Common myeloid progenitor, CD34-positive (primary cell): ENCODE measurements at regions not wholly inside any gene's neighbourhood (a gene's known extent, or its start where the extent isn't known, plus 50 kb on each side); places are given as distances from the start of the nearest gene placed in this dataset.
"Not testable (repeated sequence)": the region's sequence is repeated elsewhere in the genome, so short reads cannot be mapped to it uniquely, and the experiment has no call there.

ENCODE experiments used
- CTCF ChIA-PET: fragments of 350-600 bp; sonication (Branson Sonifier 250); formaldehyde crosslinking; loops from one replicate; lab custom pipeline; 2021; ENCODE audit warnings: antibody characterized with exemption; lab: Charles Lee
- POLR2A ChIA-PET: fragments of 350-600 bp; sonication (Branson Sonifier 250); formaldehyde crosslinking; loops from one replicate; lab custom pipeline; 2021; ENCODE audit warnings: antibody characterized with exemption; lab: Charles Lee
- DNase-seq, 3 donors: peaks; one replicate each; pipeline versions ENCODE4 v3.0.0 to v3.0.0-alpha.2; 2013
- H3K27ac ChIP-seq, 2 experiments: 1 replicate in 1 of 2; 2 replicates in 1 of 2; pipeline ENCODE4 v1.7.0; 2013; ENCODE audit warnings: inconsistent platforms in 2 of 2, low read length in 2 of 2, mild to moderate bottlenecking in 2 of 2, low read depth in 1 of 2, moderate library complexity in 1 of 2; ENCODE audit not compliant: severe bottlenecking in 2 of 2, insufficient read depth in 1 of 2, poor library complexity in 1 of 2
- H3K27me3 ChIP-seq, 5 experiments: replicated peaks in 2 of 5; 1 replicate in 3 of 5; 2 replicates in 2 of 5; pipeline versions ENCODE4 v1.6.1 to v1.7.0; 2013; ENCODE audit warnings: low read length in 4 of 5, mild to moderate bottlenecking in 2 of 5, moderate library complexity in 2 of 5, inconsistent platforms in 1 of 5; ENCODE audit not compliant: insufficient read depth in 5 of 5, control insufficient read depth in 4 of 5
- H3K36me3 ChIP-seq, 4 experiments: 1 replicate in 2 of 4; 2 replicates in 2 of 4; pipeline versions ENCODE4 v1.6.1 to v1.7.0; 2013; ENCODE audit warnings: low read length in 3 of 4, control low read depth in 1 of 4, mild to moderate bottlenecking in 1 of 4; ENCODE audit not compliant: control insufficient read depth in 4 of 4, insufficient read depth in 4 of 4
- H3K4me1 ChIP-seq, 4 experiments: 1 replicate in 3 of 4; 2 replicates in 1 of 4; pipeline versions ENCODE4 v1.6.1 to v1.7.1; 2013; ENCODE audit warnings: low read length in 3 of 4, mild to moderate bottlenecking in 3 of 4, control low read depth in 1 of 4, inconsistent platforms in 1 of 4, moderate library complexity in 1 of 4; ENCODE audit not compliant: control insufficient read depth in 4 of 4, insufficient read depth in 4 of 4; ENCODE audit errors: control extremely low read depth in 1 of 4
- H3K4me3 ChIP-seq, 7 experiments: 1 replicate in 4 of 7; 2 replicates in 3 of 7; pipeline versions ENCODE4 v1.5.1 to v1.7.0; 2013; ENCODE audit warnings: mild to moderate bottlenecking in 7 of 7, low read length in 6 of 7, moderate library complexity in 6 of 7, inconsistent platforms in 2 of 7, low read depth in 2 of 7, control low read depth in 1 of 7; ENCODE audit not compliant: insufficient read depth in 4 of 7, control insufficient read depth in 1 of 7; ENCODE audit errors: extremely low read depth in 1 of 7
- H3K9me3 ChIP-seq, 5 experiments: 1 replicate in 4 of 5; 2 replicates in 1 of 5; pipeline versions ENCODE4 v1.6.1 to v1.7.1; 2013; ENCODE audit warnings: low read length in 4 of 5, mild to moderate bottlenecking in 2 of 5, inconsistent platforms in 1 of 5, low read depth in 1 of 5, moderate library complexity in 1 of 5; ENCODE audit not compliant: control insufficient read depth in 4 of 5, insufficient read depth in 2 of 5; ENCODE audit errors: control extremely low read depth in 1 of 5
- WGBS: methylation state at CpG from one replicate; pipeline ENCODE4 v1.1.5; 2013; ENCODE audit not compliant: insufficient coverage; 5-methylcytosine and 5-hydroxymethylcytosine counted together

DNA sequence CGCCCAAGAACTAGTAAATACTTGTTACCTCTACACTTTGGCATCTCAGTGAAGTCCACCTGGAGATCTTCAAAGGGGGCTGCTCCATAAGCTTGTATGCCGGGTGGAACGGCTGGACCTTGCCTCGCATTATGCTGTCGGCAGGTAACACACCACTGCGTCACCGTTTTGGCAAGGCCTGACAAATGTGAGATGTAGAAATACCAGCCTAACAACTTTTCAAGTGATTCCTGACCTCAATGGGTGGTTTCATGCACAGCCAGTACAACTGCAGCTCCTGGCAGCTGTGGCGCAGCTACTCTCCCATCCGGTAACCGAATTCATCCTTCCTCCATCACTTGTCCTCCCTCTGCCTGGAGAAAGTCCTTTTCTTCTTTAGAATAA is 127.7 kb upstream of the CCZ1B start:
- POLR2A ChIA-PET, H3K27ac ChIP-seq, H3K4me3 ChIP-seq: not testable (repeated sequence)

DNA sequence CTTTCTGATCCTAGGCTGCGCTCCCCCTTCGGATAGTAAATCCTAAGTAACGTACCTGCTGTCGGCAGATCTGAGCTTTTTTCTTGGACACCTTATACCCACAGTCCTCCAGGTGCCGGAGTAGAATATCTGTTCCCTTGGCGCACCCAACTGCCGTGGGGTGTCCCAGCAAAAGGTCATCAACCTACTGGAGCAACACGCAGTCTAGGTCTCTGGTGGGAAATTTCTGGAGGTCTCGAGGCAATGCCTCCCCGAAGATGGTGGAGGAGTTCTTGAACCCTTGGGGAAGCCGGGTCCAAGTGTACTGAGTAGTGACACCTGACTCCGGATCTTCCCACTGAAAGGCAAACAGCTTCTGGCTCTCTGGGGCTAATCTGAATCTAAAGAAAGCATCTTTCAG is 129.3 kb upstream of the CCZ1B start:
- H3K36me3 ChIP-seq, H3K9me3 ChIP-seq, H3K27ac ChIP-seq, H3K4me1 ChIP-seq, CTCF ChIA-PET, DNase-seq, H3K27me3 ChIP-seq, POLR2A ChIA-PET, H3K4me3 ChIP-seq: not testable (repeated sequence)
- WGBS, result 97% methylated on average over 12 of the region's 12 CpGs

More for the DNA sequence above, 127.7 kb upstream of the CCZ1B start:
- CTCF ChIA-PET, DNase-seq, H3K9me3 ChIP-seq, H3K36me3 ChIP-seq, H3K27me3 ChIP-seq, H3K4me1 ChIP-seq: not testable (repeated sequence)
- WGBS, result 79% methylated on average over 6 of the region's 10 CpGs

DNA sequence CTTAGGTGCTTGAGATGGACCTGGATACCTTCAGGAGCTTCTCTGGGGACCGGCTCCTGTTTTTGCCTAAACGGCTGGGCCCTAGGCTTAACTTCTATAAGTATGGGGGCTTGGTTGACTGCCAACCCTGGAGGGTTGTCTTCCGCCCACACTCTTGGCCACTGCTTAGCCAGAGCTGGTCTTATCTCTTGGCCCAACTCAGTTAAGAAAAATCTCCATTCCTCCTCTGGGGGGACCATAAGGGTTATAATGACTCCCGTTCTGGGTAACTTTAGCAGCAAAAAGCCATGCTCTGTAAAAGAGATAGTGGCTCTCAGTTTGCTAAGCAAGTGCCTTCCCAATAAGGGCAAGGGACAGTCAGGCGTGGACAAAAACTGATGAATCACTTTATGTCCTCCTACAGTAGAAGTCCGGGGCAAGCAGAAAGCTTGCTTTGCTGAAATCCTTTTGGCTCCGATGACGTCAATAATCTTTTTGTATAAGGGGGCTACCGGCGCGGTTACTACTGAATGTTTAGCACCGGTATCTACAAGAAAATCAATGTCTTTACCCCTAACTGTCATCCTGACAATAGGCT is 130.0 kb upstream of the CCZ1B start:
- CTCF ChIA-PET, H3K4me1 ChIP-seq, H3K4me3 ChIP-seq, H3K27ac ChIP-seq, H3K9me3 ChIP-seq, POLR2A ChIA-PET, H3K27me3 ChIP-seq, H3K36me3 ChIP-seq: not testable (repeated sequence)
- 93% methylated on average over 9 of the region's 12 CpGs for WGBS
- DNase-seq, result peak in 2 of 3 donors; percentile 0 to 17

DNA sequence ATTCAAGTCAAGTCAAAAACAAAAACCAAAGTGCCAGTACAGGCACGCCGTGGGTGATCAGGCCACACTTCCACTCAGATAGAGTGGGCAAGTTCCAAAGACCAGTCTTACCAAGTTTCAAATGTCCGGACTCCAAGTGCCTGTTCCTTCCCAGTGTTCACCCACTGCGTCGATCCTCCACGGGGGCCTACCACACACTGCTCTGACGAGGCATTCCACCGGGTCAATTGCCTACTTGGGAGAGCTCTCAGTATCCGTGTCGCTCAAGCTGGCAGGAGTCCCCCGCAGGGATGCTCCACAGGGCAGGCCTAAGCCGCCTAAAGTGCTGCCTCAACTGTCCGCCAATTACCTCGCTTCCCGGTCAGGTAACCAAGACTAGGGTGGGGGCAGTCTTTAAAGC is 132.3 kb upstream of the CCZ1B start:
- H3K27me3 ChIP-seq, result not testable (repeated sequence)

DNA sequence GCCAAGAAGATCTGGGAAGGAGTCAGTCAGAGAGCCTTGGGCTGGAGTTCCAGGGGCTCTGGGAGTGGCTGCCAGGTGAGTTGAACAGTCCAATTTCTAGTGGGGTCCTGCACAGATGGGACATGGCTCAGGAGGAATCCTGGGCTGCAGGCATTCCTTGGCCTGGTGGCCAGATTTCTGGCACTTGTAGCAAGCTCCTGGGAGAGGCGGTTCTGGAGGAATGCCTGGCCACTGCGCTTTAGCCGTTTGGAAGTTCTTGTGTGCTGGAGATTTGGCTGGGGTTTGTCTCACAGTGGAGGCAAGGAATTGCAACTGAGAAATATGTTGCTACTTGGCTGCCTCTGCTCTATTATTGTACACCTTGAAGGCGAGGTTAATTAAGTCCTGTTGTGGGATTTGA is 133.9 kb upstream of the CCZ1B start:
- H3K4me1 ChIP-seq, DNase-seq, H3K4me3 ChIP-seq, POLR2A ChIA-PET, H3K27me3 ChIP-seq, H3K27ac ChIP-seq, H3K36me3 ChIP-seq, CTCF ChIA-PET, H3K9me3 ChIP-seq: not testable (repeated sequence)
- WGBS, result 93% methylated on average over 3 of the region's 4 CpGs

More for the DNA sequence above, 132.3 kb upstream of the CCZ1B start:
- H3K27ac ChIP-seq, H3K4me3 ChIP-seq, POLR2A ChIA-PET, DNase-seq, CTCF ChIA-PET, H3K9me3 ChIP-seq, H3K36me3 ChIP-seq, H3K4me1 ChIP-seq: not testable (repeated sequence)
- WGBS, result 97% methylated on average over 10 of the region's 15 CpGs

DNA sequence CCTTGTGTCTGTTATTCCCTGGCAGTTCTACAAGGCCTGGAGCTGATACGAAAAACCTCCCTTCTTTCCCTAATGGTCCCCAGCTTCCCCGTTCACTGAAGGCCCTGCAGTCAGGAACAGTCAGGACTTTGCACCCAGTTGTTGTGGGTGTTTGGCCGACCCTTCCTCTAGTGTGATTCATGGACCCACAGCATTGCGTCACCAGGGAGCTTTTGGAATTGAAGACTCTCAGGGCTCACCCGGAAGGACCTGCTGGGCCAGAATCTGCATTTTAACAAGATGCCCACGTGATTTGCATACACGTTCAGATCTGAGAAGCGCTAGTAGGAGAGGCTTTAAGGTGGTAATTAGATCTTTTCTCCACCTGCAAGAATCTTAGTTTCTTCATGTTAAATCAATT is 136.8 kb upstream of the CCZ1B start:
- POLR2A ChIA-PET, H3K27ac ChIP-seq, DNase-seq, H3K4me3 ChIP-seq, CTCF ChIA-PET, H3K9me3 ChIP-seq, H3K36me3 ChIP-seq, H3K27me3 ChIP-seq, H3K4me1 ChIP-seq: not testable (repeated sequence)
- 100% methylated on average over 3 of the region's 8 CpGs for WGBS

DNA sequence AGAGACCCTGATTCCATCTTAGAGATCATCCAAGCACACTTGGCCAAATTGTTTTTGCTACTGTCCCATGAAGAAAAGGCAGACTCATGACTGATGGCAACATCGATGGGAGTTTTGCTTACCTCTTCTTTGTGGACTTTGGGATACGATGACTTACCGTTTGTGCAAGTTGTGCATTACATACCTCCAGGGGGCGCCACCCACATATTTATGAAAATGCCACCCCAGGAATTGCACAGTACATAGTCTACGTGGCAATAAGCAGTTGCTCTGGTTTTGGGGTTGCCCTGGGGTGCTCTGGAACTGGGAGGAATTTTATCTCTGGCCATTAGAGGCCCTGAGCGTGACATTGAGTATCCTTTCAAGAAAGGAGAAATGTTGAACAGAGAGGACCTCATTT is 139.0 kb upstream of the CCZ1B start:
- CTCF ChIA-PET, result interaction anchor here (1.0 kb wide), 2 partner anchors 137 to 578 kb away, joined by 3 read pairs; no protein-coding TSS in a partner anchor
- peak; percentile 34 to 66 (median 57) for DNase-seq
- 100% methylated on average over 1 of the region's 6 CpGs for WGBS
- H3K36me3 ChIP-seq, H3K4me1 ChIP-seq, POLR2A ChIA-PET, H3K9me3 ChIP-seq, H3K4me3 ChIP-seq, H3K27me3 ChIP-seq, H3K27ac ChIP-seq: not testable (repeated sequence)
